ENCODE measurements at regions not wholly inside any gene's neighbourhood (a gene's known extent, or its start where the extent isn't known, plus 50 kb on each side); places are given as distances from the start of the nearest gene placed in this dataset.
"Not testable (repeated sequence)": the region's sequence is repeated elsewhere in the genome, so short reads cannot be mapped to it uniquely, and the experiment has no call there.

GRCh38 chr7:68866200-68866570 is 732.1 kb upstream of the AUTS2 start:
- H3K36me3 ChIP-seq, result no peaks in the 10 kb centered on the region
- no peak overlapping the region for H3K27ac ChIP-seq
- no peaks in the 10 kb centered on the region for H3K4me1 ChIP-seq
- H3K4me3 ChIP-seq, result no peak overlapping the region
- no peaks in the 10 kb centered on the region for H3K27me3 ChIP-seq
- no peak for DNase-seq
- TF ChIP-seq POLR2AphosphoS5 (IDR thresholded peaks at IDR 0.05) (no peak), POLR2A (IDR thresholded peaks at IDR 0.05) (no peak), EP300 (IDR thresholded peaks at IDR 0.05) (no peak), CTCF (IDR thresholded peaks at IDR 0.05) (no peak)
- intact Hi-C loops (cut with DNase I), result no loop called here
- no peaks in the 10 kb centered on the region for H3K9me3 ChIP-seq
- 62 to 63% methylated on average over 4 of the region's 4 CpGs for WGBS, 2 donors

GRCh38 chr7:68866721-68867120 is 731.6 kb upstream of the AUTS2 start:
- H3K9me3 ChIP-seq; H3K36me3 ChIP-seq; H3K27me3 ChIP-seq; H3K4me1 ChIP-seq; H3K4me3 ChIP-seq; intact Hi-C loops (cut with DNase I); H3K27ac ChIP-seq; DNase-seq: not testable (repeated sequence)
- WGBS, 2 donors, result 63 to 78% methylated on average over 3 of the region's 3 CpGs

- Histone ChIP-seq H3K4me1 (no peaks in the 10 kb centered on the region), H3K36me3 (no peaks in the 10 kb centered on the region), H3K4me3 (no peak overlapping the region), H3K27ac (no peak overlapping the region), H3K27me3 (no peaks in the 10 kb centered on the region), H3K9me3 (no peaks in the 10 kb centered on the region)
- TF ChIP-seq EP300 (IDR thresholded peaks at IDR 0.05), result no peak
- no peak for DNase-seq
- WGBS, 2 donors, result 77 to 85% methylated on average over 6 of the region's 6 CpGs
- intact Hi-C loops (cut with DNase I), result no loop called here
These were observed 729.3 kb upstream of the AUTS2 start for GRCh38 chr7:68868978-68869377.

- H3K27ac ChIP-seq, result no peak overlapping the region
- 57 to 69% methylated on average over 5 of the region's 5 CpGs for WGBS, 2 donors
- H3K9me3 ChIP-seq, result no peaks in the 10 kb centered on the region
- no peak overlapping the region for H3K4me3 ChIP-seq
- no peak for DNase-seq
- intact Hi-C loops (cut with DNase I), result no loop called here
- no peaks in the 10 kb centered on the region for H3K27me3 ChIP-seq
- TF ChIP-seq CTCF (IDR thresholded peaks at IDR 0.05) (no peak), POLR2AphosphoS5 (IDR thresholded peaks at IDR 0.05) (no peak), EP300 (IDR thresholded peaks at IDR 0.05) (no peak), POLR2A (IDR thresholded peaks at IDR 0.05) (no peak)
- H3K4me1 ChIP-seq, result no peaks in the 10 kb centered on the region
- no peaks in the 10 kb centered on the region for H3K36me3 ChIP-seq
These were observed 724.7 kb upstream of the AUTS2 start for GRCh38 chr7:68873616-68874015.

GRCh38 chr7:68875857-68876256 is 722.4 kb upstream of the AUTS2 start:
- no peak overlapping the region for H3K27ac ChIP-seq
- intact Hi-C loops (cut with DNase I), result no loop called here
- no peak for DNase-seq
- TF ChIP-seq EP300 (IDR thresholded peaks at IDR 0.05) (no peak), POLR2AphosphoS5 (IDR thresholded peaks at IDR 0.05) (no peak), POLR2A (IDR thresholded peaks at IDR 0.05) (no peak), CTCF (IDR thresholded peaks at IDR 0.05) (no peak)
- no peaks in the 10 kb centered on the region for H3K4me1 ChIP-seq
- WGBS, 2 donors, result 28 to 50% methylated on average over 2 of the region's 2 CpGs
- no peaks in the 10 kb centered on the region for H3K9me3 ChIP-seq
- no peaks in the 10 kb centered on the region for H3K27me3 ChIP-seq
- H3K4me3 ChIP-seq, result no peak overlapping the region
- H3K36me3 ChIP-seq, result no peaks in the 10 kb centered on the region

- WGBS, 2 donors, result 89 to 90% methylated on average over 1 of the region's 1 CpG
These were observed 711.2 kb upstream of the AUTS2 start for GRCh38 chr7:68887116-68887515.

More at GRCh38 chr7:68887116-68887515, 711.2 kb upstream of the AUTS2 start:
- H3K4me3 ChIP-seq; H3K9me3 ChIP-seq; H3K27me3 ChIP-seq; H3K27ac ChIP-seq; DNase-seq; H3K4me1 ChIP-seq; H3K36me3 ChIP-seq; intact Hi-C loops (cut with DNase I): not testable (repeated sequence)
